HFFc6 (cell line): ENCODE measurements at regions not wholly inside any gene's neighbourhood (a gene's known extent, or its start where the extent isn't known, plus 50 kb on each side); places are given as distances from the start of the nearest gene placed in this dataset.

Source experiments
- DNase-seq: peaks from one replicate; pipeline ENCODE4 v3.0.0-alpha.2; 2018
- H3K27ac Mint-ChIP-seq: 2 replicates; pipeline ENCODE4 v1.8.0; 2020; ENCODE audit warnings: mild to moderate bottlenecking, mixed read lengths
- H3K27me3 Mint-ChIP-seq: 2 replicates; pipeline ENCODE4 v1.8.0; 2021; ENCODE audit warnings: mild to moderate bottlenecking, moderate library complexity, mixed read lengths; ENCODE audit not compliant: insufficient read depth
- H3K36me3 Mint-ChIP-seq: 2 replicates; pipeline ENCODE4 v1.8.0; 2021; ENCODE audit warnings: low read depth, mixed read lengths
- H3K4me1 Mint-ChIP-seq: 2 replicates; pipeline ENCODE4 v1.8.0; 2020; ENCODE audit warnings: low read depth, mixed read lengths
- H3K4me3 Mint-ChIP-seq: 2 replicates; pipeline ENCODE4 v1.8.0; 2020; ENCODE audit warnings: mild to moderate bottlenecking, moderate library complexity, mixed read lengths
- H3K9me3 Mint-ChIP-seq: 2 replicates; pipeline ENCODE4 v1.8.0; 2020; ENCODE audit warnings: mild to moderate bottlenecking, mixed read lengths
- TF ChIP-seq, protein P1 (sequence below): fragments of 200-600 bp; sonication (generic); IDR thresholded peaks from 2 replicates; pipeline ENCODE4 v1.5.0; 2021; ENCODE audit warnings: antibody characterized with exemption, mild to moderate bottlenecking

- Mint-ChIP-seq H3K4me3 (no peak overlapping the region), H3K36me3 (no peaks in the 10 kb centered on the region), H3K27ac (no peak overlapping the region), H3K27me3 (no peaks in the 10 kb centered on the region), H3K4me1 (peaks cover 28% of the 10 kb centered on the region), H3K9me3 (no peaks in the 10 kb centered on the region)
- TF ChIP-seq, protein P1, sequence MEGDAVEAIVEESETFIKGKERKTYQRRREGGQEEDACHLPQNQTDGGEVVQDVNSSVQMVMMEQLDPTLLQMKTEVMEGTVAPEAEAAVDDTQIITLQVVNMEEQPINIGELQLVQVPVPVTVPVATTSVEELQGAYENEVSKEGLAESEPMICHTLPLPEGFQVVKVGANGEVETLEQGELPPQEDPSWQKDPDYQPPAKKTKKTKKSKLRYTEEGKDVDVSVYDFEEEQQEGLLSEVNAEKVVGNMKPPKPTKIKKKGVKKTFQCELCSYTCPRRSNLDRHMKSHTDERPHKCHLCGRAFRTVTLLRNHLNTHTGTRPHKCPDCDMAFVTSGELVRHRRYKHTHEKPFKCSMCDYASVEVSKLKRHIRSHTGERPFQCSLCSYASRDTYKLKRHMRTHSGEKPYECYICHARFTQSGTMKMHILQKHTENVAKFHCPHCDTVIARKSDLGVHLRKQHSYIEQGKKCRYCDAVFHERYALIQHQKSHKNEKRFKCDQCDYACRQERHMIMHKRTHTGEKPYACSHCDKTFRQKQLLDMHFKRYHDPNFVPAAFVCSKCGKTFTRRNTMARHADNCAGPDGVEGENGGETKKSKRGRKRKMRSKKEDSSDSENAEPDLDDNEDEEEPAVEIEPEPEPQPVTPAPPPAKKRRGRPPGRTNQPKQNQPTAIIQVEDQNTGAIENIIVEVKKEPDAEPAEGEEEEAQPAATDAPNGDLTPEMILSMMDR, result no peak
- DNase-seq, result peak; percentile 45
Observed at GRCh38 chr6:100171533-100172321, 177.7 kb upstream of the MCHR2 start.

- Mint-ChIP-seq H3K9me3 (no peaks in the 10 kb centered on the region), H3K4me1 (peaks cover 10% of the 10 kb centered on the region; the same call in 1 of the 2 replicates), H3K27me3 (no peaks in the 10 kb centered on the region), H3K27ac (no peak overlapping the region), H3K4me3 (no peak overlapping the region), H3K36me3 (no peaks in the 10 kb centered on the region)
- DNase-seq, result no peak
- TF ChIP-seq, protein P1, result no peak
Observed at GRCh38 chr6:100168148-100168547, 174.1 kb upstream of the MCHR2 start.

DNA sequence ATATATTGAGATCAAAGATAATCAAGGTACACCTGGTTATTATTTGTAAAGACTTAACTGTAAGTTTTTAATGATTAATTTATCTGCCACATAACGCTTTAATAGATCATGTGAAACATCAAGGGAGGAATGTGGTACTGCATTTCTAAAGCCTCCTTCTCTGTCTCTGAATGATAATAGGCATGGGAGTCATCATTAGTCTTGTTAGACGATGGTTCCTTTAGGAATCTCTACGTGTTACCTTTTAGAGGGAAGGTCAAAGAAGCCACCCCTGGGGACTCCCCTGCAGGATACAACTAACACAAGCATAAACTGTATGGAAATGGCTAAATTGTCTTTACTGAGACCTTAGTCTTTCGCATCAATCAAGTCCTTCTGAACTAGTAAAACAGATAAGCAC, 173.6 kb upstream of the MCHR2 start:
- no peaks in the 10 kb centered on the region for H3K27me3 Mint-ChIP-seq
- DNase-seq, result no peak
- peaks cover 10% of the 10 kb centered on the region; the same call in 1 of the 2 replicates for H3K4me1 Mint-ChIP-seq
- TF ChIP-seq, protein P1, result no peak
- H3K27ac Mint-ChIP-seq, result no peak overlapping the region
- no peak overlapping the region for H3K4me3 Mint-ChIP-seq
- no peaks in the 10 kb centered on the region for H3K9me3 Mint-ChIP-seq
- no peaks in the 10 kb centered on the region for H3K36me3 Mint-ChIP-seq

DNA sequence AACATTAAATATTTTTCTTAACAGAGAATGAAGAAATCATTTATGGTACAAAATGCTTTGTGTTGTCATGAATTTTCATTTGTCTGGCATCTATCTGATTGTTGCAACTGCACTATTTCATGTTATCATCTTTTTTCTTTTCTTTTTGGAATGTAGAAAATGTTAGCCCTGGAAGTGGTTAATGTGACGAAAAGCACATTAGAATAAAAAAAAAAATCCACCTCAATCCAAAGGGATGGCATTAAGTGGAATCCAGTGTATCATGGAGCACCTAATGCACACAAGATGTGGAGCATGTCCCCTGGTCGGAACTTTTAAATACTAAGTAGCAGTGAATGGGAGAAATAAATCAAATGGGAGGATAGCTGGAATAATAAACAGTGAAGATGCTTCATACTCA, 172.9 kb upstream of the MCHR2 start:
- DNase-seq, result no peak
- no peaks in the 10 kb centered on the region for H3K9me3 Mint-ChIP-seq
- no peak overlapping the region for H3K27ac Mint-ChIP-seq
- no peaks in the 10 kb centered on the region for H3K36me3 Mint-ChIP-seq
- H3K4me1 Mint-ChIP-seq, result peaks cover 5% of the 10 kb centered on the region; the same call in 1 of the 2 replicates
- TF ChIP-seq, protein P1, result no peak
- H3K27me3 Mint-ChIP-seq, result no peaks in the 10 kb centered on the region
- H3K4me3 Mint-ChIP-seq, result no peak overlapping the region

DNA sequence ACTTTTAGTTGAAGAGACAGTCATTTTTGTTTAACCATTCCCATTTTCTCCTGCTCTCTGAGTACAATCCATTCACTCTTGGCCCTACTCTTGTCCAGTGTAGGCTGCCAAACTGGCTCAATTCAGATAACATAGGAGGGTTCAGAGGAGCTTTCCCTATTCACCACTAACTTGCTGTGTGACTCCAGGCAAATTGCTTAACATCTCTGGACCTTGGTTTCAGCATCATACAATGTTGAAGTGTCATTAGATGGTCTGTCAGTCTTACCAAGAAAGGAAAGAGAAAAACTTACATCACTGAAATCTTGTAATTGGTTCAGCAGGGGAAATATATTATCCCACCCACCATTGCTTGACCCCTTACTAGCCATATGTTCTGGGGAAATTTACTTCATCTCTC, 171.4 kb upstream of the MCHR2 start:
- no peaks in the 10 kb centered on the region; the same call in 1 of the 2 replicates for H3K27me3 Mint-ChIP-seq
- H3K9me3 Mint-ChIP-seq, result no peaks in the 10 kb centered on the region
- no peak overlapping the region for H3K27ac Mint-ChIP-seq
- TF ChIP-seq, protein P1, result no peak
- DNase-seq, result no peak
- no peak overlapping the region for H3K4me3 Mint-ChIP-seq
- no peaks in the 10 kb centered on the region for H3K36me3 Mint-ChIP-seq
- H3K4me1 Mint-ChIP-seq, result no peaks in the 10 kb centered on the region
